ENCODE measurements at regions not wholly inside any gene's neighbourhood (a gene's known extent, or its start where the extent isn't known, plus 50 kb on each side); places are given as distances from the start of the nearest gene placed in this dataset.

- POLR2A ChIA-PET = no interaction called here
- DNase-seq (ENCODE audit: extremely low spot score) = no peak
- CTCF ChIA-PET = no interaction called here
- TF ChIP-seq TARDBP (IDR thresholded peaks at IDR 0.05) (no peak), SUZ12 (IDR thresholded peaks at IDR 0.05) (no peak), PKNOX1 (IDR thresholded peaks at IDR 0.05) (no peak), FOXK2 (IDR thresholded peaks at IDR 0.05) (no peak), NFRKB (IDR thresholded peaks at IDR 0.05) (no peak), ZNF384 (IDR thresholded peaks at IDR 0.05) (no peak), SP1 (IDR thresholded peaks at IDR 0.05) (no peak)
These were observed 721.1 kb downstream of the QKI start for GRCh38 chr6:164135511-164136132.

- DNase-seq (ENCODE audit: extremely low spot score) = no peak
- ChIA-PET CTCF (no interaction called here), POLR2A (no interaction called here)
These were observed 718.6 kb downstream of the QKI start for GRCh38 chr6:164133095-164133494.

GRCh38 chr6:164130585-164130984 is 716.1 kb downstream of the QKI start:
- ChIA-PET CTCF (no interaction called here), POLR2A (no interaction called here)
- TF ChIP-seq SUZ12 (IDR thresholded peaks at IDR 0.05) (no peak), BHLHE40 (IDR thresholded peaks at IDR 0.05; ENCODE audit: borderline replicate concordance) (no peak), ELF4 (IDR thresholded peaks at IDR 0.05) (no peak), FOXA1 (IDR thresholded peaks at IDR 0.05) (no peak), HDGF (IDR thresholded peaks at IDR 0.05; ENCODE audit: borderline replicate concordance) (no peak), ARNT (IDR thresholded peaks at IDR 0.05) (no peak), TARDBP (IDR thresholded peaks at IDR 0.05) (no peak), L3MBTL2 (conservative IDR thresholded peaks at IDR 0.05) (no peak), FOXK2 (IDR thresholded peaks at IDR 0.05) (no peak), CTBP1 (IDR thresholded peaks at IDR 0.05; ENCODE audit: borderline replicate concordance) (no peak), SP1 (IDR thresholded peaks at IDR 0.05) (no peak), PKNOX1 (IDR thresholded peaks at IDR 0.05) (no peak), NFRKB (IDR thresholded peaks at IDR 0.05) (no peak), LEF1 (IDR thresholded peaks at IDR 0.05; ENCODE audit: borderline replicate concordance) (no peak), ZNF384 (IDR thresholded peaks at IDR 0.05) (no peak), FOXM1 (IDR thresholded peaks at IDR 0.05; ENCODE audit: borderline replicate concordance) (no peak)
- no peak for DNase-seq (ENCODE audit: extremely low spot score)

More at GRCh38 chr6:164133095-164133494, 718.6 kb downstream of the QKI start:
- TF ChIP-seq TARDBP (IDR thresholded peaks at IDR 0.05) = no peak
- no peak for TF ChIP-seq PKNOX1 (IDR thresholded peaks at IDR 0.05)
- TF ChIP-seq L3MBTL2 (conservative IDR thresholded peaks at IDR 0.05) = no peak
- TF ChIP-seq ELF4 (IDR thresholded peaks at IDR 0.05) = no peak
- no peak for TF ChIP-seq HDGF (IDR thresholded peaks at IDR 0.05; ENCODE audit: borderline replicate concordance)
- no peak for TF ChIP-seq ARNT (IDR thresholded peaks at IDR 0.05)
- no peak for TF ChIP-seq NFRKB (IDR thresholded peaks at IDR 0.05)
- no peak for TF ChIP-seq SP1 (IDR thresholded peaks at IDR 0.05)
- TF ChIP-seq CTBP1 (IDR thresholded peaks at IDR 0.05; ENCODE audit: borderline replicate concordance) = no peak
- no peak for TF ChIP-seq BHLHE40 (IDR thresholded peaks at IDR 0.05; ENCODE audit: borderline replicate concordance)
- TF ChIP-seq LEF1 (IDR thresholded peaks at IDR 0.05; ENCODE audit: borderline replicate concordance) = no peak
- TF ChIP-seq SUZ12 (IDR thresholded peaks at IDR 0.05) = no peak
- TF ChIP-seq FOXA1 (IDR thresholded peaks at IDR 0.05) = no peak
- no peak for TF ChIP-seq FOXK2 (IDR thresholded peaks at IDR 0.05)
- no peak for TF ChIP-seq FOXM1 (IDR thresholded peaks at IDR 0.05; ENCODE audit: borderline replicate concordance)

DNA sequence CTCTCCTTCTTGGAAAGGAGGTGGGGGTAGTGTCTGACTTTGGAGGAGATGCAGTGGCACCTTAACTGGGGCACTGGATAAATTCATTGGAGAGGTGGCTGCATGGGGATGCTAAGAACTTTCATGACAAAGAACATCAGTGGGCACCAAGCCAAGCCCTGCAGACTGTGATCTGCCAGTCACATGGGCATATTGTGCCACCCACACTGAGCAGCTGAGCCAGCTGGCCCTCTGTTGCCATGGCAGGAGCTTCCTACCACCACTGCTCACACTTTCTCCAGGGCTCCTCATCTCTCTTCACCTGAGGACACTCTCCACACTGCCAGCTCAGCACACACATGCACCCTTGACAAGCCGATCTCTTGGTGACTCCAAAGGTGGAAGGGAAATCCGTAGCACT is 715.6 kb downstream of the QKI start:
- TF ChIP-seq NFRKB (IDR thresholded peaks at IDR 0.05) (no peak), FOXA1 (IDR thresholded peaks at IDR 0.05) (no peak), BHLHE40 (IDR thresholded peaks at IDR 0.05; ENCODE audit: borderline replicate concordance) (no peak), TARDBP (IDR thresholded peaks at IDR 0.05) (no peak), FOXK2 (IDR thresholded peaks at IDR 0.05) (no peak), LEF1 (IDR thresholded peaks at IDR 0.05; ENCODE audit: borderline replicate concordance) (no peak), L3MBTL2 (conservative IDR thresholded peaks at IDR 0.05) (no peak), ELF4 (IDR thresholded peaks at IDR 0.05) (no peak)
- no peak for DNase-seq (ENCODE audit: extremely low spot score)
- POLR2A ChIA-PET = no interaction called here
- CTCF ChIA-PET = no interaction called here

DNA sequence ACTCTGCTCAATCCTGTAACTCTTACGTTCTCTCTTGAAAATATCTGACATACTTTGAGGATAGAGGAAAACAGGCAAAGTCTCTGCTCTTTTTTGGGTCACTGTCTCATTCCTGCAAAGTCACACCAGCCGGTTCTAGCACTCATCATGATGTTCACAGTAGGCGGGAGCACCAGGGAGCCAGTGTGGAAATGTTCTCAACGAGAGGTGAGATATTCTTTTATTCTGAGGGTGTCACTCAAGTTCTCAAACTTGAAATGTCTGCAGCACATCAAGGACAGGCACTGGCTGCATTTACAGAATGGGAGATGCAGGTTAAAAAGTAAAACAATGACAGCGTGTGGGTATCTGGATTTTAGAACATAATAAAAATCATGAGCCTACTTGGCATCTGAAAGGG is 714.7 kb downstream of the QKI start:
- CTCF ChIA-PET = no interaction called here
- DNase-seq (ENCODE audit: extremely low spot score) = no peak
- POLR2A ChIA-PET = no interaction called here
- TF ChIP-seq NFRKB (IDR thresholded peaks at IDR 0.05) = no peak
- no peak for TF ChIP-seq FOXK2 (IDR thresholded peaks at IDR 0.05)
- no peak for TF ChIP-seq ARNT (IDR thresholded peaks at IDR 0.05)
- TF ChIP-seq HDGF (IDR thresholded peaks at IDR 0.05; ENCODE audit: borderline replicate concordance) = no peak
- no peak for TF ChIP-seq LEF1 (IDR thresholded peaks at IDR 0.05; ENCODE audit: borderline replicate concordance)
- no peak for TF ChIP-seq ELF4 (IDR thresholded peaks at IDR 0.05)
- TF ChIP-seq SP1 (IDR thresholded peaks at IDR 0.05) = no peak
- no peak for TF ChIP-seq FOXA1 (IDR thresholded peaks at IDR 0.05)

DNA sequence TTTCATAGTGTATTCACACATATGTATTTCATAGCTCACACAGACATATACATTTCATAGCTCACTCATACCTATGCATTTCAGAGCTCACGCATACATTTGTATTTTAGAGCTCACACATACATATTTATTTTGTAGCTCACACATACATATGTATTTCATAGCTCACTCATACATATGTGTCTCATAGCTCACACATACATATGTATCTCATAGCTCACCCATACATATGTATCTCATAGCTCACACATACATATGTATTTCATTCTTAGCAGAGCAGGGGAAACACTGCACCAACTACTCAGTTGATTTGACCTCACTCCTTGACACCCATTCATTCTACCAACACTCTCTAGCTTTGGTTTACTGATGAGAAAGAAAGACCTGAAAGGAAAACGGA is 713.6 kb downstream of the QKI start:
- POLR2A ChIA-PET = no interaction called here
- no peak for TF ChIP-seq BHLHE40 (IDR thresholded peaks at IDR 0.05; ENCODE audit: borderline replicate concordance)
- CTCF ChIA-PET = no interaction called here
- DNase-seq (ENCODE audit: extremely low spot score) = no peak

GRCh38 chr6:164124986-164125385 is 710.5 kb downstream of the QKI start:
- no peak for TF ChIP-seq SP1 (IDR thresholded peaks at IDR 0.05)
- TF ChIP-seq FOXM1 (IDR thresholded peaks at IDR 0.05; ENCODE audit: borderline replicate concordance) = no peak
- TF ChIP-seq FOXA1 (IDR thresholded peaks at IDR 0.05) = no peak
- TF ChIP-seq HDGF (IDR thresholded peaks at IDR 0.05; ENCODE audit: borderline replicate concordance) = no peak
- TF ChIP-seq TARDBP (IDR thresholded peaks at IDR 0.05) = no peak
- POLR2A ChIA-PET = no interaction called here
- no peak for DNase-seq (ENCODE audit: extremely low spot score)
- CTCF ChIA-PET = no interaction called here

All from HEK293T (cell line).